ENCODE measurements at regions not wholly inside any gene's neighbourhood (a gene's known extent, or its start where the extent isn't known, plus 50 kb on each side); places are given as distances from the start of the nearest gene placed in this dataset.

- H3K4me1 Mint-ChIP-seq, result no peaks in the 10 kb centered on the region
- H3K27me3 Mint-ChIP-seq (ENCODE audit: low read depth), result no peaks in the 10 kb centered on the region
- TF ChIP-seq CTCF (conservative IDR thresholded peaks at IDR 0.05), result no peak
- DNase-seq (ENCODE audit: low read depth, low spot score), result no peak
- H3K4me3 Mint-ChIP-seq, result no peak overlapping the region
- no peak overlapping the region for H3K27ac Mint-ChIP-seq (ENCODE audit: unreplicated experiment)
- H3K36me3 Mint-ChIP-seq (ENCODE audit: low read depth), result no peaks in the 10 kb centered on the region
- H3K9me3 Mint-ChIP-seq, result peaks cover 3% of the 10 kb centered on the region
Measured at GRCh38 chr2:180707175-180707883, 273.1 kb upstream of the UBE2E3 start.

GRCh38 chr2:180706694-180707093 lies 273.7 kb upstream of the UBE2E3 start:
- H3K4me3 Mint-ChIP-seq, result no peak overlapping the region
- no peak for DNase-seq (ENCODE audit: low read depth, low spot score)
- H3K4me1 Mint-ChIP-seq, result no peaks in the 10 kb centered on the region
- no peak for TF ChIP-seq CTCF (conservative IDR thresholded peaks at IDR 0.05)
- H3K36me3 Mint-ChIP-seq (ENCODE audit: low read depth), result no peaks in the 10 kb centered on the region
- no peaks in the 10 kb centered on the region for H3K9me3 Mint-ChIP-seq
- no peaks in the 10 kb centered on the region for H3K27me3 Mint-ChIP-seq (ENCODE audit: low read depth)
- no peak overlapping the region for H3K27ac Mint-ChIP-seq (ENCODE audit: unreplicated experiment)

GRCh38 chr2:180705551-180705950 lies 274.9 kb upstream of the UBE2E3 start:
- H3K9me3 Mint-ChIP-seq, result no peaks in the 10 kb centered on the region
- H3K36me3 Mint-ChIP-seq (ENCODE audit: low read depth), result no peaks in the 10 kb centered on the region
- no peak for DNase-seq (ENCODE audit: low read depth, low spot score)
- H3K27me3 Mint-ChIP-seq (ENCODE audit: low read depth), result no peaks in the 10 kb centered on the region
- H3K4me1 Mint-ChIP-seq, result no peaks in the 10 kb centered on the region
- TF ChIP-seq CTCF (conservative IDR thresholded peaks at IDR 0.05), result no peak
- H3K4me3 Mint-ChIP-seq, result no peak overlapping the region
- no peak overlapping the region for H3K27ac Mint-ChIP-seq (ENCODE audit: unreplicated experiment)

GRCh38 chr2:180705122-180705521 lies 275.3 kb upstream of the UBE2E3 start:
- Mint-ChIP-seq H3K27me3 (ENCODE audit: low read depth) (no peaks in the 10 kb centered on the region), H3K27ac (ENCODE audit: unreplicated experiment) (no peak overlapping the region)

GRCh38 chr2:180699657-180700361 lies 280.6 kb upstream of the UBE2E3 start:
- Mint-ChIP-seq H3K27me3 (ENCODE audit: low read depth) (no peaks in the 10 kb centered on the region), H3K9me3 (no peaks in the 10 kb centered on the region), H3K4me3 (no peak overlapping the region), H3K36me3 (ENCODE audit: low read depth) (no peaks in the 10 kb centered on the region), H3K27ac (ENCODE audit: unreplicated experiment) (no peak overlapping the region), H3K4me1 (no peaks in the 10 kb centered on the region)
- no peak for TF ChIP-seq CTCF (conservative IDR thresholded peaks at IDR 0.05)
- DNase-seq (ENCODE audit: low read depth, low spot score), result no peak

More at GRCh38 chr2:180705122-180705521, 275.3 kb upstream of the UBE2E3 start:
- Mint-ChIP-seq H3K4me1 (no peaks in the 10 kb centered on the region), H3K36me3 (ENCODE audit: low read depth) (no peaks in the 10 kb centered on the region), H3K9me3 (no peaks in the 10 kb centered on the region), H3K4me3 (no peak overlapping the region)
- DNase-seq (ENCODE audit: low read depth, low spot score), result no peak
- no peak for TF ChIP-seq CTCF (conservative IDR thresholded peaks at IDR 0.05)
